Type B pancreatic cell (in vitro differentiated cells): ENCODE measurements at regions not wholly inside any gene's neighbourhood (a gene's known extent, or its start where the extent isn't known, plus 50 kb on each side); places are given as distances from the start of the nearest gene placed in this dataset.

Source experiments
- DNase-seq: peaks from one replicate; pipeline ENCODE4 v3.0.0; 2021; ENCODE audit warnings: mixed read lengths; ENCODE audit not compliant: unreplicated experiment; ENCODE audit errors: extremely low spot score
- H3K27ac Mint-ChIP-seq: 2 replicates; pipeline ENCODE4 v1.8.0; 2021; ENCODE audit warnings: mild to moderate bottlenecking, mixed read lengths
- H3K27me3 Mint-ChIP-seq: 2 replicates; pipeline ENCODE4 v1.8.0; 2021; ENCODE audit warnings: mixed read lengths
- H3K36me3 Mint-ChIP-seq: 2 replicates; pipeline ENCODE4 v1.8.0; 2021; ENCODE audit warnings: mixed read lengths
- H3K4me1 Mint-ChIP-seq: one replicate; pipeline ENCODE4 v1.8.0; 2021; ENCODE audit warnings: mixed read lengths; ENCODE audit not compliant: unreplicated experiment
- H3K4me3 Mint-ChIP-seq: 2 replicates; pipeline ENCODE4 v1.8.0; 2021; ENCODE audit warnings: mild to moderate bottlenecking, mixed read lengths
- H3K9me3 Mint-ChIP-seq: 2 replicates; pipeline ENCODE4 v1.8.0; 2021; ENCODE audit warnings: mixed read lengths
- CTCF ChIP-seq: fragments of 200-600 bp; sonication (generic); conservative IDR thresholded peaks from 2 replicates; pipeline ENCODE4 v1.5.0; 2021; ENCODE audit warnings: antibody characterized with exemption, mild to moderate bottlenecking

DNA sequence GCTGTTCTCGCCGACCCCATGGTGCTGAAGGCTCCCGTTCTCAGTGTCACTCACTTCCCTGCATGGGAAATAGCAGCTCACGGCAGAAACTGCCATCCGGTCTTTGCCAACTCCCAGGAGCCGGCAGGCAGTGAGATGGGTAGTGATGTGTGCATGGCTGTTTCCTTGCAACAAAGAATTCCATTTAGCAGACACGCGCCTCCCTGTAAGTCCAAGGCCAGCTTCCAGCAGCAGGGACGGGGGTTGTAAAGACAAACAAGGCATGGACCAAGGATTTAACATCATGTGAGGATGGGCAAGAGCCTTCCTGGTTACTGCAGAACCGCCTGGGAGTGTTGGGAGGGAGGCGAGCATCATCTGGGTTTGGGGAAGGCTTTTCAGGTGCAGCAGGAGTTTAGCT is 273.1 kb downstream of the GLRX3 start:
- Mint-ChIP-seq H3K4me3 (no peak overlapping the region), H3K27me3 (peaks cover 15% of the 10 kb centered on the region), H3K4me1 (peaks cover 3% of the 10 kb centered on the region), H3K9me3 (no peaks in the 10 kb centered on the region), H3K36me3 (no peaks in the 10 kb centered on the region), H3K27ac (no peak overlapping the region)
- DNase-seq: peak; percentile 25
- no peak for TF ChIP-seq CTCF

DNA sequence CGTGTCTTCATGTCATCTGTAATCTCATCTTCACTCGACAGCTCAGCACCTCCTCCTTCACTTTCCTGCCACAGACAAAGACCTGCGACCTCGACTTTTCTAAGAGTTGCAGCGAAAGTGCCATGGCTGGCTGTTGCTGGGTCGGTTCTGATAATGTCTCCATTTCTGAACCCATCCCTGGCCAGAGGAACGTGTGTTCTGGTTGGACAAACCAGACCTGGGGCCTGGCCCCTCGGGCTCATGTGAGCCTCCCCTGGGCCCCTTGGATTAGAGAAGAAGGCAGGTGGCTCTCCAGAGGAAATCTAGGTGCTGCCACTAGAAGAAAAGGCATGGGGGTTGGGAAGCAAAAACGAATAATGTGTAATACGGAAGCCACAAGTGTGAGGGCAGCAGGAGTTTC is 273.7 kb downstream of the GLRX3 start:
- TF ChIP-seq CTCF: no peak
- Mint-ChIP-seq H3K4me1 (peaks cover 3% of the 10 kb centered on the region), H3K36me3 (no peaks in the 10 kb centered on the region), H3K4me3 (no peak overlapping the region), H3K9me3 (no peaks in the 10 kb centered on the region), H3K27ac (no peak overlapping the region), H3K27me3 (peaks cover 15% of the 10 kb centered on the region)
- peak; percentile 54 for DNase-seq

DNA sequence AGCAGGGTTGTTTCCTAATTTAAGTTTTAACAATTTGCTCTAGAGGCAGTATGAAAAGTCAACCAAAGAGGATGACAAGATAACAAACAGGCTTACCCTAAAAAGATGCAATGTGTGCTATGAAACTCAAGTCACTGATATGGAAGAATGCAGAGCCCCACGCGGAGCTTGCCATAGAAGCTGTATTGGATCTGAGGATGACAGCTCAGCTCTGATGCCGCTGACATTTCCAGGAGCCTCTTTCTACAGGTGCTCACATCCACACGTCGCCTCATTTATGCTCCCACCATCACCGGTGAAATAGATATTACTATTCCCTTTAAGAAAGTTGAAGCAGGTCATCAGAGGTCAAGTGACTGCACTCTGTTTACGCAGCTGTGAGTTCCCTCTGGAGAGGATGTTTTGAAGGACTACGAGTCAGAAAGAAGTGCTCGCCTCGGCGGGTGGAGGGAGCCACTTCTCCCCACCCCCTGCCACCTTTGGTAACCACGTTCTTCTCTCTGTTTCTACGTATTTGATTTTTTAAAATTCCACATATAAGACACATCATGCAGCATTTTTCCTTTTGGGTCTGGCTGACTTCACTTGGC is 275.4 kb downstream of the GLRX3 start:
- H3K4me3 Mint-ChIP-seq: no peak overlapping the region
- TF ChIP-seq CTCF: no peak
- H3K4me1 Mint-ChIP-seq: peaks cover 3% of the 10 kb centered on the region
- H3K9me3 Mint-ChIP-seq: no peaks in the 10 kb centered on the region
- H3K27me3 Mint-ChIP-seq: peaks cover 23% of the 10 kb centered on the region
- no peaks in the 10 kb centered on the region for H3K36me3 Mint-ChIP-seq
- no peak overlapping the region for H3K27ac Mint-ChIP-seq
- DNase-seq: no peak

DNA sequence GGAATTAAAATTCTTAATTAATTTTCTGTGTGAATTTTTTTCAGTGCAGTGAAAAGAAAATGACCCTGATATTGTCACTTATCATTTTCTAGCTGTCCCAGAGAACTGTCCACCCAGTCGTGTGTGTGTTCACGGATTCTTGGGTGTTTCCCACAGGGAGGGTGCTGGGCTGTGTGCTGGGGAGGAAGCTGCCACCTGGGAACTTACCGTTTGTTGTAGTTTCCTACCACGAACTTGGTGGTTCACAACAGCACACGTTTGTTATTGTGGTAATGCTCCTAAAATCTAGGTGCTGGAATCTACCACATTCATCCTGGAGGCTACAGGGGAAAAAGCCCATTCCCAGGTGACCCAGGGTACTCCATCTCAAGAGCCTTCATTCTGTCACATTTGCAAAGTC is 276.1 kb downstream of the GLRX3 start:
- Mint-ChIP-seq H3K27me3 (peaks cover 30% of the 10 kb centered on the region), H3K36me3 (no peaks in the 10 kb centered on the region), H3K9me3 (no peaks in the 10 kb centered on the region), H3K4me1 (peaks cover 3% of the 10 kb centered on the region), H3K4me3 (no peak overlapping the region), H3K27ac (no peak overlapping the region)
- peak; percentile 27 for DNase-seq
- no peak for TF ChIP-seq CTCF

DNA sequence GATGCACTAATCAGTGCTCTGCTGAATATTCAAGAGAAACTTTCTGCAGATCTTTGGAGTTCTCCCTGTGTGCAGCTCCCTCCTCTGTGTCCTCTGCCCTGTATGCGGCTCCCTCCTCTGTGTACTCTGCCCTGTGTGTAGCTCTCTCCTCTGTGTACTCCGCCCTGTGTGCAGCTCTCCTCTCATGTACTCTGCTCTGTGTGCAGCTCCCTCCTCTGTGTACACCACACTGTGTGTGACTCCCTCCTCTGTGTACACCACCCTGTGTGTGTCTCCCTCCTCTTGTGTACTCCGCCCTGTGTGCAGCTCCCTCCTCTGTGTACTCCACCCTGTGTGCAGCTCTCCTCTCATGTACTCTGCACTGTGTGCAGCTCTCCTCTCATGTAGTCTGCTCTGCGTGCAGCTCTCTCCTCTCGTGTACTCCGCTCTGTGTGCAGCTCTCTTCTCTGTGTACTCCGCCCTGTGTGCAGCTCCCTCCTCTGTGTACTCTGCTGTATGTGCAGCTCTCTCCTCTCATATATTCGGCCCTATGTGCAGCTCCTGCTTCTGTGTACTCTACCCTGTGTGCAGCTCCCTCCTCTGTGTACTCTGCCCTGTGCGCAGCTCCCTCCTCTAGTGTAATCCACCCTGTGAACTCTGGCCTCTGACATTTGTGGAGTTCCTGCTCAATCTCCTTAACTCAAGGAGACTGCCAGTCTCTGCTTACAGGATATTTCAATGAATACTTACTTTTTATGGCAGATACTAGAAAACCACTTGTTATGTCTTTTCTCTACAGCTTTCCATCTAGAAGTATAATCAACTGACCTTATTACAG is 280.4 kb downstream of the GLRX3 start:
- Mint-ChIP-seq H3K4me3 (no peak overlapping the region), H3K27me3 (peaks cover 21% of the 10 kb centered on the region), H3K27ac (no peak overlapping the region), H3K36me3 (no peaks in the 10 kb centered on the region), H3K9me3 (no peaks in the 10 kb centered on the region), H3K4me1 (peaks cover 8% of the 10 kb centered on the region)
- peak; percentile 24 for DNase-seq
- TF ChIP-seq CTCF: no peak
